NCI-H1417 (cell line): ENCODE measurements at regions not wholly inside any gene's neighbourhood (a gene's known extent, or its start where the extent isn't known, plus 50 kb on each side); places are given as distances from the start of the nearest gene placed in this dataset.

Experiments
- DNase-seq, 3 experiments: peaks; one replicate each; lab custom pipeline; 2025; lab: John Stamatoyannopoulos, UW

DNA sequence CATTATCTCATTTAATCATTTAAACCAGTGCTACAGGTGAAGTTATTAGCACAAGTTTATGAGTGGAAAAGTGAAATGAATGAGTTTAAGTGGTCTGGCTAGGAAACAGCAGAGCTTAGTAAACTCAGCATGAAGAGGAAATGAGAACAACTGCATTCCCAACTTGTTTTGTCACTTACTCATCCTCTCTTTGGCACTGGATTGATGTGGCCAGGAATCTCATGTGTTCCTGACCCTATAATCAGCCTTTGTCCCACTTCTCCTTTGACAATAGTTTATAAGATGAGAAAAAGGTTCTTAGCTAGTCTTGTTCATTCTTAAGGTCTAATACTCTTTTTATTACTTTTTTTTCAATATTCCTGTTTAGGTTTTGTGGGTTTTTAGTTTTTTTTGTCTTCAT, 559.2 kb upstream of the TLE4 start:
- no peak for DNase-seq

DNA sequence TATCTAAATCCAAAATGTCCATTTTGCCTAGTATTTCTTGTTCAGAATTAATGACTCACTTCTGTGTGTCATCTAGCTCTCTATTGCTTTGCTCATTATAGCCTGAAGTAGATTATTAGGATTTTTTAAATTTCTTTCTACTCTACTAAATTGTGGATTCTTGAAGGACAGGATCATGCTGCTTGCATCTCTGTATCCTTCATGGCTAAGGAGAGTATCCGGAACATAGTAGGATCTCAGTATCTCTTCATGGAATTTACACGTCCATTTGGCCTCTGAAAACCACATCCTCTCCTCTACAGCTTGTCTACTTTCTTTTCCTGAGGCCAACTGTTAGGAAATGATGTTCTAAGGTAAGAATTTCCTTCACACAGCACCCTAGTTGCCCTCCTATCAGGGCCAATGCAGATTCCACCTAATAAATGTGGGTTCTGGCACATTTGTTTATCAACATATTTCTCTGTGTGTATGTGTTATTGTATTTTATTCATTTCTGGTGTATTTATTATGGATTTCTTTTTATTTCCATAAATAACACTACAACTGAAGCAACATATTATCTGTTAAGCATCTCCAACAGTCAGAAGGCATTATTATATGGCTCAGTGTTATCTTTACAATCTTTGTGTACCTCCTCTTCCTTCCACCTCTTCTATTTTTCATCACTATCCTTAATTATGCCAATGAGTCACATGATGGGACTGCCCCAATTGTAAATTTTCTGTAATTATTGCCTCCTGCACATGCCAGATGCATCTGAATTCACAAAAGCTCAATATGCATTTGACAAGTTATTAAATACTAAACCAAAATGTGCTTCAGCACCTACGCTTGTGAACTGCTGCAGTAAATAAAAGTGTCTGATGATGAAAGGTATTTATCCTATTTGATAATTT, 557.8 kb upstream of the TLE4 start:
- peak in 1 of 3 experiments; percentile 78 for DNase-seq

DNA sequence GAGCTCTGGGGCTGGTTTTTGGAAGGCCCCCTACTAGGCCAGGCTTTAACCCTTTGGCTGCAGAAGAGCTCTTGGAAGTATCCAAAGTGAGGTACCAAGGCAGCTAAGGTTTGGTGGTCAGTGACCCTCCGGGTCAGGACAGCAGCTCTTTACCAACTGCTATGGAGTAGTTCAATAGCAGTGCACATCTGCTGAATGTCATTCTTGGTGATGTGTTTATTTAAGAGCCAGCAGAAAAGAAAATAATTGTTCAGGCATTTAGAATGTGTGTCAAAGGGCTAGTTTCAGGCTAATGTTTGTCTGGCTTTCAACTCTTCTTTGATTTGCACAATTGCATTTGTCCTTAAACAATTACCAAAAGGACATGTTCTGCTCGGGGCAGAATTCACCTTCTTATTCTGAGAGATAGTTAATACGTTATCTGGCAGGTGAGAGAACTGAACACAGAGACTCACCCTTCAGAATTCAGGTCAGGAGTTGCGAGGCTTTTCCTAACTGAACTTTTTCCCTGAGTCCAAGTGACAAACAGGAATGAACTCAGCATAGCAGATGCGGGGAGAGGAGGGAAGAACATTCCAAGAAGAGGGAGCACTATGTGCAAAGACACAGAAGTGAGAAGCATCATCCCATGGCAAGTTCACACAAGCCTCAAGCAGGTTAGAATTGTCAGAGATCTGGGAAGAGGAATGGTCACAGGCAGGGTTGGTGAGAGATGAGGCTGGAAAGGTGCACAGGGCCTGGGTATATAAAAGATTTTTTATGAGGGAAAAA, 556.7 kb upstream of the TLE4 start:
- peak in 2 of 3 experiments; percentile 70 to 89 for DNase-seq

DNA sequence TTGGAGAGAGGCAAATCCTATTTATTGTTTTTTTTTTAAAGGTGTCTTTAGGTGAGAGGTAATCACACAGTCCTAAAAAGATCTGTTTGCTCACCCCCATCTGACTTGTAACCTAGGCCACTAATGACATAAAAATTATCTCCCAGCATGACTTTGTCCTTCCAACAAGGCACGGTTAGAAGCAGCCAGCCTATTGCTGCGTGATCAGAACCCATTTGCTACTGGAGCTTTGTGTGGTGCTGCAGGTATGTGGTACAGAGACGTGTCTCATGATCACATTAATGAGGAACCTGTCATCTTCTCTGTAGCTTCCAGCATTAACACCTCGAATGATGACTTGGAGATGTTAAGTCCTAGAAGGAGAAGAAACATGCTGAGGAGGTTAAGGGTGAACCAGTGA, 555.8 kb upstream of the TLE4 start:
- peak in 2 of 3 experiments; percentile 83 to 98 for DNase-seq

DNA sequence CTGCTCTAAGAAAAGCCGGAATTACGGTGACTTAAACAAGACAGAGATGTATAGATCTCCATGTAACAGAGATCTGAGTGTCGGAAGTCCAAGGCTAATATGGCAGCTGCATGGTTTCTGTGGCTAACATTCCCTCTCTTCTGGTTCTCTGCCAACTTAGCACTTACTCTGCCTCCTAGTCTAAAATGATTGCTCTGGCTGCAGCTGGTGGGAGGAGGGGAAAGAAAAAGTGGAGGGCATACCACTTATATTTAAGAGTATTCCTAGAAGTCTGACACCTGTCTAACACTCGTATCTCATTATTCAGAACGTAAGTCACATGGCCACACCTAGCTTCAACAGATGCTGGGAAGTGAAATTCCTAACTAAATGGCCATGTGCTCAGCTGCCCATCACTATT, 551.5 kb upstream of the TLE4 start:
- DNase-seq = peak; percentile 62 to 96 (median 86)

DNA sequence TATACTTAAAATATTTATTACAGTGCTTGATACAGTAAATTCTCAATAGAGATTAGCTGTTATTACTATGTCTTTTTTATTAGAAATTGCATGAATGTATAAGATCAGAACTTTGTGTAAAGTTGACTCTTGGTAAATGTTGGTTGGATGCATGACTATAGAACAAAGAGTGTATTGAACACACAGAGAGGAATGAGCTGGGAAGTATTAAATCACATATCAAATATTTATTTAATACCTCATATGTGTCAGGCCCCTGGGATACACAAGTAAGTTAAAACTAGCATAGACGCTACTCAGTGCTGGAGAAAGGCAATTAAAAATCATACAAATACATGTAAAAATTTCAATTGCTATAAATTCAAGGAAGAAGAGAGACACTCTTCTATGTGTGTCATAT, 550.7 kb upstream of the TLE4 start:
- DNase-seq = peak in 1 of 3 experiments; percentile 34

DNA sequence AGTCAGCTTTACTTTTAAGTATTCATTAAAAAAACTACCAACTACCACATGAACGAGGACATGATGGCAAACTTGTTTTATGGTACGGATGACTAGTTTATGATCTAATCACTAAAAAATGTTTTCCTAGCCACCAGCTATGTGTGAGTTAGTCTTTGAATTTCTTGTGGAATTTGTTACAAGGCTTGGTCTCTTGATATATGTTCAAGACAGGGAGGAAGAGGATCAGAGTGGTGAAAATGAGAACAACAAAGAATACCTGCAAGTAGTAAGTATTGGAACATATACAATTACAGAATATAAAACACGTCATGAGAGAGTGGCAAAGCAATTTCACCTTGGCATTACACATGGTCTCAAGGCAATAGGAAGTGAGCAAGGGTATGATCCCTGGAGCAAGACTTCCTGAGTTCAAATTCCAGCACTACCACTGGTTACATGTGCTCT, 548.6 kb upstream of the TLE4 start:
- DNase-seq = no peak

DNA sequence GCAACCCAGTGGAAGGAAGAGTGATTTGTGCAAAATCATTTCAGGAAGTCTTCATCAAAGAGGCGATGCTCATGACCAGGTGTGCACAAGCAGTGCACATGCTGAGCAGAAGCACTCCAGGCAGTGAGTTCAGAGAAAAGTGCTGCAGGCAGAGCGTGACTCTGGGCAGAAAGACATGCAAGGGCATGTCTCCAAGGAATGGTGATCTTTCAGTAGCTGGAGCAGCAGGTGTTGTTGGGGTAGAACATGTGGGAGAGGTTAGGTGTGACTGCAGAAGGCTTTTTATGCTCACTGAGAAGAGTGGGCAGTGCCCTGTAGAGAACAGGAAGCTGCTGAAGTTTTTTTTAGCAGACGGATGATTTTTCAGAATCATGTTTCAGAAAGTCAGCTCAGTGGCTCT, 545.4 kb upstream of the TLE4 start:
- DNase-seq = peak; percentile 79 to 97 (median 89)

DNA sequence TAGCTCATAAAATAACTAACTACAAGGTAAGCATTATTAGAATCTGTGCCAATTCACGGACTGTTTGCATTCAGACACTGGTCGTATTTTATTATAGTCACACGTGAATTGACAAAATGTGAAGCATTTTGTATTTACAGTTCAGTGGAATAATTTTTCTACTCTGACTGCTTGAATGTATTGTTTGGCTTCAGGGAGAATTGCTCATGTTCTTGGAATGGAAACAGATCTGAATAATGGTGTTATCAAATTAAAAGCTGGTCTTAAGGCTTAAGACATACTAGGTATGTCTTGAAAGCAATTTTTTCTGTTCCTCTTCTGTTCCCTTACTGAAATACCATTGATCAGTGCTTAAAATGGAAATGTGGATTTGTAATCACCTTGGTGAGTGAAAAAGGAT, 543.7 kb upstream of the TLE4 start:
- peak in 2 of 3 experiments; percentile 13 to 42 for DNase-seq

DNA sequence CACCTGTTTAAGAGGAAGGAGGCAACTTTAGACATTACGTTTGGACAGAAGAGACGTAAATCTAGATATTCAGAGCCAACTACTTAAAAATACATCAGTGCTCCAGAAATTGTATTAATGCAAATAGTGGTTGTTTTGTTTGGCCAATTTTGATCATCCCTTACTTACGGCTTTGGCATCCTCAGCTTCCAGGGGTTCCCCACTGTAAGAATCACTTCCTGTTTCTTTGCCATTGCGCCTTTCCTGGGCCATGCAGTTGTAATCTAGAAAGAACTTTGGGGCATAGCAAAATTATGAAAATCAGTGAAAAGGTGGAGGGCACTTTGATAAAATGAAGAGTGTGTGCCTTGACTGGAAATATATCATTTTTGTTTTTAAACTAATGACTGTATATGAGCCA, 537.2 kb upstream of the TLE4 start:
- DNase-seq = no peak

DNA sequence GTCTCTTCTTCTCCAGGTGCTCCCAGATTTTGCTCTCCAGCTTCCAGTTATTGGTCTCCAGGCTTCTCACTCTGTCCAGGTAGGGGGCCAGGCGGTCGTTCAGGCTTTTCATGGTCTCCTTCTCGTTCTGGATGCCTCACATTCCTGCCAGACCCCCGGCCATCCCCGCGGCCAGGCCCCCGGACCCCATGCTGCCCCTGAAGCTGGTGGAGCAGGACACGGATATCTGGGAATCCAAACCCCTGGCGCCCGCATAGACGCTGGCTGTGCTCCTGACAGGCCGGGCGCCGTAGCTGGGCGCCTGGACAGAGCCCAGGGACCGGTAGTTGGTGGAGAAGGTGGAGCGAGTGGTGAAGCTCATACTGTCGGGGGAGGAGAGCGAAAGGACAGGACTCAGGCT, 534.4 kb upstream of the TLE4 start:
- no peak for DNase-seq

DNA sequence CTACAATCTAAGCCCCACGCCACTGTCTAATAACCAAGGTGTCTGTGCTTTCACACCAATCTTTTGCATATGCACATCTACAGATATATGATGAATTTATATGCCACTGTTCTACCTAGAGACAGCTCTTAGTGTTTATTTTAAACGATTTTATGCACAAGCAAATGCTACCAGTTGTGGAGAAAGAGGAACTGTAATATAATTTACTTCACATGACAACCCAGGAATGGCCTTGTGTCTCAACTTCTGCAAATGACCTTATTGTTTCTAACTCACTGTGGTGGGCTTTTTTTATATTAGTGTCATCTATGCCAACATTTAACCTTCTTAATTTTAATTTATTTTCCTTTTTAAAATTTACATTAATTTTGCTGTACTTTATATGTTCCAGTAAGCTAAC, 531.1 kb upstream of the TLE4 start:
- no peak for DNase-seq

DNA sequence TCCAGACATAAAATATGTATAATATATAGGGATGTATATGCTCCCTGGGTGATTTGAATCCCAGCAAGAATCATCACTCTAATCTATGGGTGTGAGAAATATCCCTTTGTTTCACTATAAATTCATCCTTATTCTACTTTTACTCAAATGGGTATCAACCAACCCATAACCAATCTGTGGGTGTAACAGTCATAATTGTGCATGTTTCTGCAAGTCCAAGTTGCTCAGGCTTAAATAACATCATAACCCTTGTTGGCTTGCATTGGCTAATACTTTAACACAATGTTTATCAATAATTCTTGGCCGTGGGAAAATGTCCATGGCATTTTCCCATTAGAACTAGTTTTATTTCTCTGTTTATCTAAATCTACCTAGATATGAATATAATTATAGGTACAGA, 530.5 kb upstream of the TLE4 start:
- no peak for DNase-seq

DNA sequence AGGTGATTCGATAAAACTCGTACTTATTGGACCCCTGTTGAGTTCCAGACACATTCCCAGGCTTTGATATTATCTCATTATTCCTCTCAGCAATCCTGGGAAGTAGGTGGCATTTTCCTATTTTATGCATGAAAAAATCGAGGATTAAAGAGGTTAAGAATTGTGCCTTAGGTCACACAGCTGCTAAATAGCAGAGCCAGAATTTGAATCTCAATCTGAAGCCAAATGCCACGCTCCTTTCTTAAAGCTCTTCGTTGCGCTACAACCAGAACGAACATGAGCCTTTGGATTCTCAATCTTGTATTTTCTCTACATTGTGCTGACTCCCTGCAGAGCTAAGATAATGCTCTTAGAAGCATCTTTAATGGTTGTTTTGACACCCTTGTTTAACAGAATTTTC, 527.8 kb upstream of the TLE4 start:
- DNase-seq = no peak

DNA sequence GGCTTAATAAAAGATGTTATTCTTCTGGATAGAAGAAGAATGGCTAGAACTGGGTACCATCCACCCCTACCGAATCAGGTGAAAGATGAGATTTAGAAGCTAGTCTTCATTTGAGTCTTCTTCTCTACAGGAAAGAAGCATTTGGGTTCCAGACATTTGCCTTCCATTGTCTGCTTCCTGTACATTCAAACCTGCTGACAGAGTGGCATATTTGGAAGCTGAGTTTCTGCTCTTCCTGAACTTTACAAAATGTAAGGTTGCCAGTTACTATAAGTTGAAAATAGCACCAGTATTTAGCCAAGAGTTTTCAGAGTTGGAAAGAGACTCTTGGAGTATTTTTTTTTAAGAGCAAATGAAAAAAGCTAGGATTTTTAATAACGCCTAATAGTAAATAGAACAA, 525.4 kb upstream of the TLE4 start:
- DNase-seq = no peak

DNA sequence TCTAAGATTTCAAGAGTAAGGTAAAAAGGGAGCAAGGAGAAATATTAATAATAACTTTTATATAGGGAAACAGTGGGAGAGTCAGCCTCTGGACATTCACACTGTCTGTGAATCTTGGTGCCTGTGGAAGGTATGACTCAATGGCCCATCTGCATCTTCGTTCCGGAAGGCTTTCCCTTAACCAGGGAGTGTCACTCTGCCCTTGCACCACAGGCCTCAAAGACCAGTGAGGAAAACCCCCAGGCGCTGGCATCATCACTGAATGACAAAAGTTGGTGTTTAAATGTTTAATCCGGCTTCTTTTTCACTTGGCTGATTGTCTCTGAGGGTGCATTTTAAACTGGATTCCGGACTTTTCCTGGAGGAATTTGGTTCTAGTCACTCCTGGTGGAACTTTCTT, 522.4 kb upstream of the TLE4 start:
- DNase-seq = no peak

DNA sequence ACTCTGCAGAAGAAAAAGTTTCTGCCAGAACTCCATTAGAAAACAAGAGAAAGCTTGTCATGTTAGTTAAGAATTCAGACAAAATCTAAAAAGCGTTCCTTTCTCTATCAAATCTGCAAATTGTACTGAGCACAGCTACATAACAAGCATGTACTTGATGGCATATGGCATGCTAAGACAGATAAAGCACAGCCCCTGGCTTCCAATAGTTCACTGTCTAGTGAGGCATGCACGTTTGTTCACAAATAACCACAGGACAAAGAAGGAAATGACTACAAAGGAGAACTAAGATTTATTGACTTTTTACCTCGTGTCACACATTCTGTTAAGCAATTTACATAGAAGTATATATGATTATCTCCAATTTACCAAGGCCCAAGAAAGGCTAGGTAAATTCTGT, 518.2 kb upstream of the TLE4 start:
- DNase-seq = peak in 2 of 3 experiments; percentile 17 to 65

DNA sequence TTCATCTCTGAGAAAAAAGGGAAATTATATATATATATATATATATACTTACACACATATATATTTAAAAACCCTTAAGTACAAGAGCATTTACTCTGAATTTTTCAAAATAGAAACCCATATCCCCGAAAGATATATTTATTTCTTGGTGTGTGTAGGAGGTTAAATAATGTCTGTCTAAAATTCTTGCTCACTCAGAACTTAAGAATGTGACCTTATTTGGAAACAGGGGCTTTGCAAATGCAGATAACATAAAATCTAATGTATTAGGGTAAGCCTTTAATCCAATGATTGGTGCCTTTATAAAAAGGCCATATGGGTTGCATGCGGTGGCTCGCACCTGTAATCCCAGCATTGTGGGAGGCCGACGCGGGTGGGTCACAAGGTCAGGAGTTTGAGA, 517.3 kb upstream of the TLE4 start:
- DNase-seq = no peak

DNA sequence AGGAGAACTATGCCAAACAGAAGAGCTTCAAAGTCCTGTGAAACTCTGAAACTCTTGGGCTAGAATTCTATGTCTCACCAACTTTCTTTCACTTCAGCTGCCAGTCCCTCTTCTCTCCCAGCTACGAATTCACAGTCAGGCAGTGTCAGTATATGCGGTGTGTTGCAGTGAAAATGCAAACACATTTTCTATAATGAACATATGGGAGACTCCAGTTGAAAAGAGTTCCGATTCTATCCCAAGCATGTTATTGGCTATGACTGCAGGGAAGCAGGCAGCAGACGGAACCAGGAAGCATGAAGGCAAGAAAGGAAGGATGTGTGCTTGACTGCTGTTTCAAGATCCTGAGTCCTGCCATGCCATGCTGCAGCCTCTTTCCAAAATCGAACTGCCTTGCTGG, 515.7 kb upstream of the TLE4 start:
- no peak for DNase-seq

DNA sequence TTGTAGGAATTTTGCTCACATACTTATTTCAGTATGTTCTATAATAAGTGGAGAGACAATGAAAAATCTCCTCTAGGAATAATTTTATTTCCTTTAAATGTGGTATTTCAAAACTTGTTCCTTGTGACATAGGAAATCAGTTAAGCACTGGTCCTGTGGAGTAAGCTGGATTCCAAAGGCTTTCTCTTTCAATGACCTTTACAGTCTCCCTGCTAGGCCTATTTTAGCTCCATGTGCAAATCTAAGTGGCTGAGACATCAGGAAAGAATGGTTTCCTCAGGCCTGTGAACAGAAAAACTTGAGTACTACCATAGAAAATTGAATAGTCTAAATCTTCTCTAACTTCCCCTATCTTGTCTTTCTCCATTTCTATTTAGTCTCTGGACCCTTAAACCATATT, 514.2 kb upstream of the TLE4 start:
- no peak for DNase-seq

DNA sequence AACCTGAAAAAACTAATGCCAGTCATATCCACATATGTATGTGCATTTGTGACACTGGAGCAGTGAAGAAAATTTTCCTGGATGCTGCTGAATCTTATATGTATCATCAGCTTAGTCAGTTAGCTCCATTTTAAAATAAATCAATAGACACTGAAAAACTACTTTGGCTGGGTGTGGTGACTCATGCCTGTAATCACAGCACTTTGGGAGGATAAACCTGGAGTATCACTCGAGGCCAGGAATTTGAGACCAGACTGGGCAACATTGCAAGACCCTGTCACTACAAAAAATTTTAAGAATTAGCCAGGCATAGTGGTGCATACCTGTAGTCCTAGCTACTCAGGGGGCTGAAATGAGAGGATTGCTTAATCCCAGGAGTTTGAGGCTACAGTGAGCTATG, 511.0 kb upstream of the TLE4 start:
- no peak for DNase-seq

DNA sequence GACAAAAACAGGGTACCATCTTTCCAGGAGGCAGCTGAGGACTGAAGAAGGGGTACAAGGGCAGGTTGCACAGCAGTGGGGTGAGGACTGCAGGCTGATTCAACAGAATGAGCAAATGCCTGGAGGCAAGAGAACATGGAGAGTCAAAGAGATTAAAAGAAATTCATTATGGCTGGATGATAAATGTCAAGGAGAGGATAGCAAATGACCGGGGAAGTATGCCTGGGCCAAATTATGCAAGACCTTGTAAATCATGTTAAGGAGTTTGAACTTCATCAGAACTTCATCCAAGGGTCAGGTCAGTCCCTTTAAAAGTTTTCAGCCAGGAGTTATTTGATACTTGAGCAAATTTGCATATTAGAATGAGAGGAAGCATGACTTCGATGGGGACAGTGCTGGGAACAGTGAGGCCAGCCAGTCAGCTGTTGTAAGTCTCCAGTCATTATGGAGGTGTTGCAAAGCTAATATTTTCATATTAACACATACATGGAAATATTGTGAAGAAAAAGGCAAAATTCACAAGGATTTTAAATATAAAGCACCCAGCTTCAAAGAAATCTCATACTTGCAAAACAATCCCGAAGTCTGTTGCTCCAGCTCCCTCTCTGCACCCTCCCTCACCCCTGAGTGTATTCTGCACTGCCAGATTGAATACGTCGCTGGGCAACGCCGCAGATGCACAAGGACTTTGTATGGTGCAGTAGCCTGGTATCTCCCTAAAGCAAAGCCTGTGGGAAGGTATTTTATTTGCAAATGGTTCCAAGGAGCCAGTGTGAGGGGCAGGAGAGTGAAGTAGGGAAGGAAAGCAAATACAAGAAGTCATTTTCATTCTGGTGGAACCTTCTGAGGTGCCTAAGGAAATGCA, 509.8 kb upstream of the TLE4 start:
- DNase-seq = no peak
